ENCODE measurements at regions not wholly inside any gene's neighbourhood (a gene's known extent, or its start where the extent isn't known, plus 50 kb on each side); places are given as distances from the start of the nearest gene placed in this dataset.

GRCh38 chr9:27625751-27626150 lies 52.5 kb upstream of the C9orf72 start:
- no peak for DNase-seq (ENCODE audit: low spot score)

GRCh38 chr9:27626244-27627187 lies 53.2 kb upstream of the C9orf72 start:
- no peak for DNase-seq (ENCODE audit: low spot score)

GRCh38 chr9:27627188-27627564 lies 53.9 kb upstream of the C9orf72 start:
- no peak for DNase-seq (ENCODE audit: low spot score)

GRCh38 chr9:27628311-27628710 lies 55.0 kb upstream of the C9orf72 start:
- DNase-seq (ENCODE audit: low spot score) = no peak

GRCh38 chr9:27629425-27629824 lies 56.1 kb upstream of the C9orf72 start:
- DNase-seq (ENCODE audit: low spot score) = no peak

GRCh38 chr9:27632254-27632653 lies 59.0 kb upstream of the C9orf72 start:
- DNase-seq (ENCODE audit: low spot score) = no peak

- DNase-seq (ENCODE audit: low spot score) = no peak
Observed at GRCh38 chr9:27633764-27634163, 60.5 kb upstream of the C9orf72 start.

GRCh38 chr9:27634879-27635278 lies 61.6 kb upstream of the C9orf72 start:
- DNase-seq (ENCODE audit: low spot score) = no peak

GRCh38 chr9:27638716-27639115 lies 65.4 kb upstream of the C9orf72 start:
- DNase-seq (ENCODE audit: low spot score) = no peak

GRCh38 chr9:27645161-27645840 lies 72.0 kb upstream of the C9orf72 start:
- no peak for DNase-seq (ENCODE audit: low spot score)

GRCh38 chr9:27653246-27653645 lies 80.0 kb upstream of the C9orf72 start:
- no peak for DNase-seq (ENCODE audit: low spot score)

- DNase-seq (ENCODE audit: low spot score) = no peak
Observed at GRCh38 chr9:27653957-27654356, 80.7 kb upstream of the C9orf72 start.

- DNase-seq (ENCODE audit: low spot score) = no peak
Observed at GRCh38 chr9:27654629-27655285, 81.5 kb upstream of the C9orf72 start.

GRCh38 chr9:27655441-27655840 lies 82.2 kb upstream of the C9orf72 start:
- no peak for DNase-seq (ENCODE audit: low spot score)

GRCh38 chr9:27659001-27659400 lies 85.7 kb upstream of the C9orf72 start:
- no peak for DNase-seq (ENCODE audit: low spot score)

GRCh38 chr9:27659571-27659970 lies 86.3 kb upstream of the C9orf72 start:
- DNase-seq (ENCODE audit: low spot score) = no peak

GRCh38 chr9:27660148-27660547 lies 86.9 kb upstream of the C9orf72 start:
- no peak for DNase-seq (ENCODE audit: low spot score)

GRCh38 chr9:27663526-27663925 lies 90.2 kb upstream of the C9orf72 start:
- DNase-seq (ENCODE audit: low spot score) = no peak

GRCh38 chr9:27664121-27664779 lies 91.0 kb upstream of the C9orf72 start:
- DNase-seq (ENCODE audit: low spot score) = no peak

GRCh38 chr9:27665136-27665535 lies 91.9 kb upstream of the C9orf72 start:
- DNase-seq (ENCODE audit: low spot score) = no peak

GRCh38 chr9:27668280-27668679 lies 95.0 kb upstream of the C9orf72 start:
- DNase-seq (ENCODE audit: low spot score) = no peak

GRCh38 chr9:27671636-27672035 lies 98.4 kb upstream of the C9orf72 start:
- DNase-seq (ENCODE audit: low spot score) = no peak

Measured in HuH-7.5 (cell line).